Lower lobe of right lung (tissue), 2 donors: ENCODE measurements at regions not wholly inside any gene's neighbourhood (a gene's known extent, or its start where the extent isn't known, plus 50 kb on each side); places are given as distances from the start of the nearest gene placed in this dataset.

Experiments
- ATAC-seq, 2 donors: fragments of 200-7000 bp; cut with Tn5 transposase; one replicate each; pipeline ENCODE4 v1.9.1; 2020 to 2022; ENCODE audit warnings: mild to moderate bottlenecking in 2 of 2, moderate library complexity in 2 of 2
- DNase-seq: peaks from one replicate; pipeline ENCODE4 v3.0.0-alpha.2; 2020
- H3K27ac ChIP-seq: fragments of 200-600 bp; one replicate; pipeline ENCODE4 v1.8.0; 2022
- H3K27me3 ChIP-seq: fragments of 200-600 bp; one replicate; pipeline ENCODE4 v1.8.0; 2022; ENCODE audit warnings: low read depth
- H3K36me3 ChIP-seq: fragments of 200-600 bp; one replicate; pipeline ENCODE4 v1.8.0; 2022; ENCODE audit warnings: mild to moderate bottlenecking
- H3K4me1 ChIP-seq: fragments of 200-600 bp; one replicate; pipeline ENCODE4 v1.8.0; 2022
- H3K4me3 ChIP-seq: fragments of 200-600 bp; one replicate; pipeline ENCODE4 v1.8.0; 2022; ENCODE audit warnings: mild to moderate bottlenecking
- H3K9me3 ChIP-seq: fragments of 200-600 bp; one replicate; pipeline ENCODE4 v1.8.0; 2022
- intact Hi-C: fragments of 100-400 bp; cut with DNase I; formaldehyde crosslinking; loops from one replicate; pipeline ENCODE4 v1.11.0; 2022
- TF ChIP-seq, protein P1 (sequence below): fragments of 200-600 bp; IDR thresholded peaks from one replicate; pipeline ENCODE4 v1.8.0; 2022; ENCODE audit warnings: antibody characterized with exemption, mild to moderate bottlenecking
- donor health status: DM: no; HTN: yes; CAD: no; lungs with severe emphysema.

GRCh38 chr6:148128014-148128730 is 214.5 kb upstream of the SASH1 start:
- no peaks in the 10 kb centered on the region for H3K9me3 ChIP-seq
- DNase-seq (no peak), ATAC-seq (no peak)
- H3K27me3 ChIP-seq = no peaks in the 10 kb centered on the region
- intact Hi-C loops = no loop called here
- TF ChIP-seq, protein P1, sequence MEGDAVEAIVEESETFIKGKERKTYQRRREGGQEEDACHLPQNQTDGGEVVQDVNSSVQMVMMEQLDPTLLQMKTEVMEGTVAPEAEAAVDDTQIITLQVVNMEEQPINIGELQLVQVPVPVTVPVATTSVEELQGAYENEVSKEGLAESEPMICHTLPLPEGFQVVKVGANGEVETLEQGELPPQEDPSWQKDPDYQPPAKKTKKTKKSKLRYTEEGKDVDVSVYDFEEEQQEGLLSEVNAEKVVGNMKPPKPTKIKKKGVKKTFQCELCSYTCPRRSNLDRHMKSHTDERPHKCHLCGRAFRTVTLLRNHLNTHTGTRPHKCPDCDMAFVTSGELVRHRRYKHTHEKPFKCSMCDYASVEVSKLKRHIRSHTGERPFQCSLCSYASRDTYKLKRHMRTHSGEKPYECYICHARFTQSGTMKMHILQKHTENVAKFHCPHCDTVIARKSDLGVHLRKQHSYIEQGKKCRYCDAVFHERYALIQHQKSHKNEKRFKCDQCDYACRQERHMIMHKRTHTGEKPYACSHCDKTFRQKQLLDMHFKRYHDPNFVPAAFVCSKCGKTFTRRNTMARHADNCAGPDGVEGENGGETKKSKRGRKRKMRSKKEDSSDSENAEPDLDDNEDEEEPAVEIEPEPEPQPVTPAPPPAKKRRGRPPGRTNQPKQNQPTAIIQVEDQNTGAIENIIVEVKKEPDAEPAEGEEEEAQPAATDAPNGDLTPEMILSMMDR = no peak
- H3K4me1 ChIP-seq = no peaks in the 10 kb centered on the region
- no peak overlapping the region for H3K27ac ChIP-seq
- H3K4me3 ChIP-seq = no peak overlapping the region
- no peaks in the 10 kb centered on the region for H3K36me3 ChIP-seq

GRCh38 chr6:148134592-148134991 is 208.0 kb upstream of the SASH1 start:
- intact Hi-C loops = no loop called here
- no peak overlapping the region for H3K4me3 ChIP-seq
- H3K9me3 ChIP-seq = no peaks in the 10 kb centered on the region
- no peaks in the 10 kb centered on the region for H3K27me3 ChIP-seq
- no peaks in the 10 kb centered on the region for H3K36me3 ChIP-seq
- ATAC-seq (no peak), DNase-seq (no peak)
- H3K27ac ChIP-seq = no peak overlapping the region
- TF ChIP-seq, protein P1 = no peak
- H3K4me1 ChIP-seq = no peaks in the 10 kb centered on the region

DNA sequence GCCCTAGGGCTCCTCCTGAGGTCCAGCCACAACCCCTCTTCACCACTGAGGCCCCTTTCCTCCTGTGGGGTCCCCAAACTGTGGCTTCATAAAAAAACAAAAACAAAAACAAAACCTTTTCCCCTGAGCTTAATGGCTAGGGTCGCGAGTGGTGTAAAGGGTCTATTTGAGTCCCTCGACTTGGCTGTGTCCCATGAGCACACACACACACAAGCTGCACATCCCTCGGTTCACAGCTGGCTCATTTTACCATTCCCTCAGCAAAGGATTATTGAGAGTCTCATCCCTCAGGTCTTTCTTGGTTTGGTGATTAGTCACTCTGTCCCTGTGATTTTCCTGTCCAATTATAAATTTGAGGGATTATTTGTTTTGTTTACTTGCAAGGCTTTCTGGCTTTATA is 206.1 kb upstream of the SASH1 start:
- TF ChIP-seq, protein P1 = no peak
- H3K9me3 ChIP-seq = no peaks in the 10 kb centered on the region
- DNase-seq (no peak), ATAC-seq (no peak)
- H3K36me3 ChIP-seq = no peaks in the 10 kb centered on the region
- intact Hi-C loops = no loop called here
- no peaks in the 10 kb centered on the region for H3K4me1 ChIP-seq
- no peak overlapping the region for H3K27ac ChIP-seq
- H3K27me3 ChIP-seq = no peaks in the 10 kb centered on the region
- no peak overlapping the region for H3K4me3 ChIP-seq

- no peak for ATAC-seq
- no peaks in the 10 kb centered on the region for H3K27me3 ChIP-seq
- DNase-seq = no peak
- no peaks in the 10 kb centered on the region for H3K4me1 ChIP-seq
- intact Hi-C loops = no loop called here
- no peak overlapping the region for H3K27ac ChIP-seq
- TF ChIP-seq, protein P1 = no peak
- H3K9me3 ChIP-seq = no peaks in the 10 kb centered on the region
- no peak overlapping the region for H3K4me3 ChIP-seq
- H3K36me3 ChIP-seq = no peaks in the 10 kb centered on the region
Measured at GRCh38 chr6:148137652-148138051, 205.0 kb upstream of the SASH1 start.

DNA sequence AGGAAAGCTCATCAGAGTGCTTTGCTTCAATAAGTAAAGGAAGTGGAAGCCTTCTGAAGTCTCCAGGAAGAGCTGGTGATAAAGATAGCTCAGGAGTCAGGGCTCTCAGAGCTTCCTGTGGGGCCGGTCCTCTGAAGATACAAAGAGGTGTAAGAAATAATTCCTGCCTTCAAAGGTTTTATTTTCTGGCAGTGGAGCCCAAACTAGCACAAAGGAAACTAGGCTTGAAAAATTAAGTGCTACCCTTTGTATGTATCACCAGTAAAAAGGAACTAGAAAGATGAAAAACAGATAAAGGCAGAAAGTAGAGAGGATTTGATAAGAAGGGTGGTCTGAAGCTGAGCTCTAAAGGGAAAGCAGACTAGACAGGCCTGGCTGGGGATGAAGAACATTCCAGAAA is 204.1 kb upstream of the SASH1 start:
- intact Hi-C loops = no loop called here
- no peak for ATAC-seq
- TF ChIP-seq, protein P1 = no peak

More for the DNA sequence above, 204.1 kb upstream of the SASH1 start:
- Histone ChIP-seq H3K9me3 (no peaks in the 10 kb centered on the region), H3K27me3 (no peaks in the 10 kb centered on the region), H3K4me1 (no peaks in the 10 kb centered on the region), H3K36me3 (no peaks in the 10 kb centered on the region), H3K27ac (no peak overlapping the region), H3K4me3 (no peak overlapping the region)
- DNase-seq = no peak
